HG03521 (cell line): ENCODE measurements at regions not wholly inside any gene's neighbourhood (a gene's known extent, or its start where the extent isn't known, plus 50 kb on each side); places are given as distances from the start of the nearest gene placed in this dataset.
"Not testable (repeated sequence)": the region's sequence is repeated elsewhere in the genome, so short reads cannot be mapped to it uniquely, and the experiment has no call there.

ENCODE experiments used
- ATAC-seq: cut with Tn5 transposase; IDR thresholded peaks from one replicate; pipeline ENCODE4 v1.9.1; 2021; ENCODE audit warnings: mild to moderate bottlenecking, moderate library complexity; ENCODE audit not compliant: unreplicated experiment

DNA sequence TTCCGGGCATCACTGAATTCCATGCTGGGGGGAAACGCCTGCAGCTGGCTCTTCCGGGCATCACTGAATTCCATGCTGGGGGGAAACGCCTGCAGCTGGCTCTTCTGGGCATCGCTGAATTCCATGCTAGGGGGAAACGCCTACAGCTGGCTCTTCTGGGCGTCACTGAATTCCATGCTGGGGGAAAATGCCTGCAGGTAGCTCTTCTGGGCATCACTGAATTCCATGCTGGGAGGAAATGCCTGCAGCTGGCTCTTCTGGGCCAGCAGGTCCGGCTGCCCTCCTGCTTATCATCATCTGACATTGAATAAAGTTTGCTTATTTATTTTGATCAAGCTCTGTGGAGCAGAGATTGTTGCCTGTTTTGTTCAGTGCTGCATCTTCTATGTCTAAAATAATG lies 355.1 kb downstream of the SMOC2 start:
- ATAC-seq = no peak

DNA sequence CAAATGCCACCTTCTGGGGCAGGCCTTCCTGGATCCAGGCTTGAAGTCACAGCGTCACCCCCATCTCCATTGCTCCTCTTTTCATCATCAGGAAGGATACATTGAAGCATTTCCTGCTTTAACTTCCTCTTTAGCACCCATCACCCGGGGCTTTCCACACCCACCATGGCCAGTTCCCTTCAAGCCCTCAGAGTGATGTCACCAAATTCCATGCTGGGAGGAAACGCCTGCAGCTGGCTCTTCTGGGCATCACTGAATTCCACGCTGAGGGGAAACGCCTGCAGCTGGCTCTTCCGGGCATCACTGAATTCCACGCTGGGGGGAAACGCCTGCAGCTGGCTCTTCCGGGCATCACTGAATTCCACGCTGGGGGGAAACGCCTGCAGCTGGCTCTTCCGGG lies 354.6 kb downstream of the SMOC2 start:
- not testable (repeated sequence) for ATAC-seq

DNA sequence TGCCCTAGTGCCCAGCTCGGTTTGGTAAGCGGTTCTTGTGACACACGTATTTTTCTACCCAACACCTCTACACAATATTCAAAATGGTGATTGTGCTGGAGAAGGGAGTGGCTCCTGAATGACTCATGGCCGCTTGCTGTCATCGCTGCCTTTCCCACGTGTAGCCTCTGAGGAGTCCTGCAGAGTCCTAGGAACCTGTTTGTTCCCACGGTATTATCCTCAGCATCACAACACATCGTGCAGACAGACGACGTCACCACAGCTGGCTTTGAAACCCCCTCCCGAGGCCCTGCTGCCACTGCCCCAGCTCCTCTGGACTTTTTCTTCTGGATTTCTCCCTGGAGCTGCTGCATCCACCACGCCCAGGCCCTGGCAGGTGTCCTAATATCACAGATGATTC lies 353.5 kb downstream of the SMOC2 start:
- no peak for ATAC-seq

DNA sequence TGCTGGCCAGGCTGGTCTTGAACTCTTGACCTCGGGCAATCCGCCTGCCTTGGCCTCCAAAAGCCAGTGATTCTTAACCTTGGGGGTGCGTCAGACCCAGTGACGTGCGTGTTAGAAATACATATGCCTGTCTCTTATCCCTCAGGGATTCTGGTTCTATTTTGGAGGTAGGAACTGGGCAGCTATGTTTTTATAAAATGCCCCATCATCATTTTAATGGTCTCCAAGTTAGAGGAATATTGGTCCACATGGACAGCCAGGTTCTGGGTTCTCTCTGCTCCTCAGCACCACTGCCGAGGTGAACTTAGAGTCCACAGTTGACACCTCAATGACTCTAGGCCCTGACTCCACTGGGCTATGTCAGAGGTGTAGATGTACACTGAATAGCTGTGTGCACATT lies 352.7 kb downstream of the SMOC2 start:
- ATAC-seq = no peak

DNA sequence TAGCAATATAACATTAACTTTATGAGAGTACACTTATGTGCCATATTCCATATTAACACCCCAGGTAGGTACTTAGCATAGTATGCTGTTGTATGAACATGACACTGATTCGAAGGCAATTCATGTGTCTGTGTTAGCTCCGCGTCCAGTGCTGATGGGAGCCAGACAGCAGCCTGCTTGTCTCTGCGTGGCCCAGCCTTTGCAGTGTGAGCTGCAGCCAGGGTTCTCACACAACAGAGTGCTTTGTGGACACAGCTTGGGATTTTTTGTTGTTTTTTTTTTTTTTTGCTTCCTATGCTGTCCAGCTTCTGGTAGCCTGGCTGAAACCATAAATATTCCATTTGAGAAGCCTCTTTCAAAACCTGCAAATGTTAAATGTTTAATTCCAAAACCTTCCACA lies 350.9 kb downstream of the SMOC2 start:
- no peak for ATAC-seq

DNA sequence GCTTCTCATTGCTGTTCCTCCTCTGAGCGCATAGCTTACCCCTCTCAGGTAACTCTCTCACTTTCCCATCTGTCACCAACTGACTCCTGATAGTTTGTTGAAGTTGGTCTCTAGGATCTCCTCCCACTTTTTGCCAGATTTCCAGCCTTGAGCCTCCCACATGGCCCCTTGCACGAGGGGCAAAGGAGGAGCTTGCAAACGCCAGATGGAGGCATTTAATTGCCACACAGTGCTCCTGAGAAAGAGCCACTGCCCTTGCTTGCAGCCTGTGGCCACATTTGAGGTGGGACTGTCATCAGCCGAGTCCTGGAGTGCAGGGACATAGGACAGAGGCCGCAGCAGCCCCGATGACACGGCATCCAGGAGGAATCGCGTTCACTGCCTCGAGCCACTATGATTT lies 348.7 kb downstream of the SMOC2 start:
- ATAC-seq = no peak

DNA sequence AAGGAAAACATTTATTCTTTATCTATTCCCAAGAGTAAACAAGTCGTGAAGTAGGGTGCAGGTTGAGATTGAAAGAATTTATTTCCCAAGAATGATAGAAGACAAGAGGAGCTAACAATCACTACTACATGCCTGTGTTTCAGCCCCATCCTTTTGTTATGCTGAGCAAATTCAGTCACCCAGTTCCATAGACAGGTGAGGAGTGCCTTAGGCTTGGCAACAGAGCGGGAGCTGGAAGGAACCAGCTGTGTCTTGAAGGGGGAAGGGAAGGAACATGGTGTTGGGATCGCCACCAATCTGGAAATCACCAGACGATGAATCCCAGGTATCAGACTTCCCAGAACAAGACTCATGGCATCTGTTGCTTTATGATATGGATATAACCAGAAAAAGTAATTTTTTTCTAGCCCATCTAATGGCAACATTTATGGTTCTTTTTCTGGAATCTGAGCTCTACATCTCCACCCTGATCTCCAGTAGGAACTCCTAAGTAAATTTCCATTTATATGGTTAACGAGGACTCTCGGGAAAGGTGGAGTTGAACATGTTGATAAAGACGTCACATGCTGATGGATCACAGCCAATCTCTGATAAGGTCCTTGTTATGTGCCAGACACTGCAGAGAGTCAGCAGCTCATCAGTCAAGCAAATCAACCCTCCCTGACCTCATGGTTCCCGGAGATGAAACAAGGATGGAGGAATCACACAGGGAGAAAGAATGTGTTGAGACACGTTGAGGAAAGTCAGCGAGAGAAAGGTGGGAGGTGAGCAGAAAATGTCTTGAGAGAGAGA lies 344.9 kb downstream of the SMOC2 start:
- ATAC-seq = no peak

DNA sequence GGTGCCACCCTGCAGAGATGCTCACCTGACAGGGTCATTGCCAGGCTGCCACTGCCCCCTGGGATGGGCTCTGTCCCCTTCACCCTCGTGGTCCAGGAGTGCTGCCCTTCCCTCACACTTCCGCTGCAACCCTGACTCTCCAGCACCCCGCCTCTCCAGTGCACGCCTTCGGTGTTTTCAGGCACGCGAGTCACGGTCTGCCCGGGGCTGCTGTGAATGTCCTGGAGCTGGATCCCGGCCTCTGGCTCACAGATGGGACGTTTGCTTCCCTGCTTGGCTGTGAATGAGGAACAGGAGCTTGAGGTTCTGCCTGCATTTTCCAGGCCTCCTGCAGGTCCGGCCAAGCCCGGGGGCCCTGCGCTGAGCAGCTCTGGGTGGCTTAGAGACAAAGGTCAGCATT lies 343.4 kb downstream of the SMOC2 start:
- no peak for ATAC-seq

DNA sequence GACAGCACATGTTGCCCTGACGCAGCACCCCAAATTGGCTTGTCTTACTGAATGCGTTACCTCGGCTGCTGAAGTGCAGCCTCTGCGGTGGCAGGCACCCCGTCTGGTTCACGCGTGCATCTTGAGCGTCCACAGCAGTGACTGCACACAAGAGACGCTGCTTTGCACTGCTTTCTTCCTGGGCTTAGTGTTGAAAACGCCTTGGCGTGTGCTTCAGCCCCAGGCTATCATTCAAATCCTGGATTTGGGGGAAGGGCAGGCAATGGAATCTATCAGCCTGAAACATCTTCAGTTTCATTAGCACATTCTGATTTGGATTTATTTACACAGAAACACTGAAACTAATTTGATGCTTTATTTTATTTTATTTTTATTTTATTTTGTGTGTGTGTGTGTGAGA lies 342.7 kb downstream of the SMOC2 start:
- ATAC-seq = no peak

DNA sequence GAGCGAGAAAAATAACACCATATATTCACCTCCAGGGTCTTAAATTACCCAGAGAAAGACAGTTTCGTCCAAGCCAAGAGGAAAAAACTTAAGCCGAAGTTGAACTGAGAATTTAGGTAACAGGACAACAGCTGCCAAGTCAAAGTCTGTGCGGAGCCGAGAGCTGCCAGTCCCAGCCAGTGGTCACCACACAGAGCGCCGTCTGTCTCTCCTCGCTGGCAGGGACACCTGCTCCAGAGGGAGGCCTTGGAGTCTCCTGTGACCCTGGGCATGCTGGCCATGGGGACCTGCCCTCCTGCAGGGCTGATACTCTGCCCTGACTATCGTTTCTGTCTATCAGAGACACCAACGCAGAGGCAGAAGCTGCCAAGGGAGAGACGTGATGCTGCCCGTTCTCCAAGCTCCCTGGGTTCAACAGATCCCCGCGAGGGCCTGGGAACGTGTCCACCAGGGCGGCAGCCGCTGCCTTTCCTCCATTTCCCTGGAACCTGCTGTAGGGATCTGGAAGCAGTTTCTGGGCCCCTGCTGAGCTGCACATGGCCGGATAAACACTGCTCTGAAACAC lies 341.3 kb downstream of the SMOC2 start:
- ATAC-seq = no peak

DNA sequence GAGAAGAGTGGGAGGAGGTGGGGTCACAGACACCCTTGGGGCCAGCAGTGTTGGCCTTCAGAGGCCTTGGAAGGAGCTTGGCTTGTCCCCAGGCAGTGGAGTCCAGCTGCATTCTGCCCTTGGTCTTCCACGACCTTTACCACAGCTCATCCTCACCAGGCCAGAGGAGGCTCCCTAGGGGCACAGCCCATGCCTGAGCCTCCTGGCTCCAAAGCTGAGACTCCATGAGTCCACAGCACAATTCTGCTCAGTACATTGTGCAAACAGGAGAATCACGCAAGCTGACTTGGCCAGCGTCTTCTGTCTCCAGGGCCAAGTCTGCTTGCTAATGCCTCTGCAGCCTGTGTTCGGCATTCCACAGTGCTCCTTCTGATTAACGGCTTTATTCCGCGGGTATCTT lies 337.2 kb downstream of the SMOC2 start:
- ATAC-seq = no peak

DNA sequence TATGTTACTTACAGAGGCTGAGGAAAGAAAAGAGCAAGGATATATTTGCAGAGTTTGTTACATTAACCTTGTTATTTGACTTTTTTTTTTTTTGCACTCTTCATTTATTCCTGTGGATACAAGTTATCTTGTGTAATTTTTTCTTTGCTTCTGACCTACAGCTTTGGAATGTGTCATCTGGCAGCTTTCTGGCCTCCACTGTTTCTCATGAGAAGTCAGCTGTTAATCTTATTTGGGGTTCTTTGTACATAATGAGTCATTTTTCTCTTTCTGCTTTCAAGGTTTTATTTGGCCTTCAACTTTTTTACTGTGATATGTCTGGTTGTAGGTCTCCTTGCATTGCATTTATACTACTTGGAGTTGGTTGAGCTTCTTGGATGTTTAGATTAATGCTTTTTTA lies 333.4 kb downstream of the SMOC2 start:
- no peak for ATAC-seq

DNA sequence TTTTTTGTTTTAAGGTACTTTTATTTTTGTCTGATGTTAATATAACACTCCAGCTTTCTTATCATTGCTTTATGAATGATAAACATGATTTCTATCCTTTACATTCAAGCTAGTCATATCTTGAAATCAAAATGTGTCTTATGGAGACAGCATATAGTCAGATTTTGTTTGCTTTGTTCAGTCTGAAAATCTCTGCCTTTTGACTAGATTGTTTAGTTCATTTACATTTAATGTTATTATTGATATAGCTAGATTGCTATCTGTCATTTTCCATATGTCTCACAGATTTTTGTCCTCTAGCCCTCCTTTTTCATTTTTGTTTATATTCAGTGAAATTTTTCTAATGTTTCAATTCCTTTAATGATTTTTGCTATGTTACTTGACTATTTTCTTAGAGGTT lies 332.8 kb downstream of the SMOC2 start:
- ATAC-seq = no peak

DNA sequence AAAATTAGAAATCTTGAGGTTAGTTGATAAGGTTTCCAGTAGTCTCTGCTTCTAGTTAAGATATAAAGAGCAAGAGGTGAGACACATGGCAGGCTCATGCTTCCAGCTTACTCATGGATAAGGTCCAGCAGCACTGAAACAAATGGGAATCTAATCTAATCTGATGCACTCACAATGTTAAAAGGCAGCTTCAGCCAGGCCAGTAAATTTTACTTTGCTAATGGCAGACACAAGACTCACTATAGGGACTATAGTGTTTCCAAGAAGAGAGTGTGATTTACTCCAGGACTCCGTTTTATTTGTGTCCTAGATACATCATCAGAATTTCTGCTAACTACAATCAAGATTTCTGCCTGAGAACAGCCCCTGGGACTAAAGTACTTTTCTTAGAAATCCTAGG lies 324.8 kb downstream of the SMOC2 start:
- ATAC-seq = no peak

DNA sequence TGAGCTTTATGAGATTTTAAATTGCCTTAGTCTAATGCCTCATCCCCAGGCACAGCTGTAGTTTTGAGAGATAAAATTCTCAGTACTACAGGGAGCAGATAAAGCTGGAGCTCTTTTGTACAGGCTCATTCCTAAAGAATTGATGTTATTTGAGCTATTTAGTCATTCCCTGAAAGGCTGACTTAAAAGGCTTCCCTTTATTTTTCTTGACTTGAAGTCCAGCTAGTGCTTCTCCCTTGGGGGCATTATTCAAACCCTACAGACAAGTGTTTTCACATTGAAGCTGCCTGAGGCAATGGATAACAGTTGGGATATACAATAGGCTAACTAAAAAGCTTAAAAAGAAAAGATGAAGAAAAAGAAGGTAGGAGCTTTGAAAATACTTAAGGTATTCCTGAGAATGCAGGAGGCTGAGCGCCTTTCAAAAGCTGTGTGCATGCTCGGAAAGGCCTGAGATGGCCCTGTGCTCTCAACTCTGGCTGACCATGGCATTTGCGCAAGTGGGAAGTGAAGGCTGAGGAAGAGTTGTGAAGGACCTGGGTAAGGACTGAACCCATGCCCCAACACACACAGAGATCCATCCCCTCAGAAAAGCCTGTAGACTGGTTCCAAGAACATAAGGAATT lies 315.1 kb downstream of the SMOC2 start:
- no peak for ATAC-seq

DNA sequence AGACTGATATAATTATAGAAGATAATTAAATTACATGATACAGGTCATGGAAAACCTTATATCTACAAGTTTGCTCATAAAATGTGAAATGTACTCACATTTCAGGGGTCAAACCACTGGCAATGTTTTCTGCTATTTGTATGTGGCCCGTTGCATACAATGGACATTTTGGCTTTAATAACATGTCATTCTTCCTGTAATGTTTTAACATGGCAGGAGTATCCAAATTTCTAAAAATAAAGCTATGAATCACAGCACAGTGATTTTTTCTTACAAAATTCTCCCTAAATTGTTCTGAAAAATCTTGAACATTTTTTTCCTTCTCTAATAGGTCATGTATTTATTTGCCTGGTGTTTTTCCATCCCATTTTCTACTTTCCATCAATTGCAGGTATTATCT lies 305.7 kb downstream of the SMOC2 start:
- ATAC-seq = no peak

DNA sequence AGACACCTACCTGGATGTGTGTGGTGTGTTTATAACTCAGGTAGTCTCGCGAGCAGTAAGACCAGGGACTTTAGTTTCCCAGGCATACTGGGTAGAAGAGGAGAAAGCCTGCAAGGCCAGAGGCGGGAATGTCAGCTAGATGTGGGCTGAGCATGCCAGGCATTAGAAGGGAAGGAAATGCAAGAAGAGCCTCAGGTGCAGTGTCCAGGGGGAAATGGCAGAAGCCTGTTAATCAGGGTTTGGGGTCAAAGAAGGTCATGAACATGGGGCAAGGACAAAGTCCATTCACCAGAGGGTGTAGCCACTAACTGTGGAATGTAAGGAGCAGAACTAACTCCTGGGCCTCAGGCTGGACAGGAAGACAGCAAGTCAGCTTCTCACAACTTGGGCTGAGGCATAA lies 305.0 kb downstream of the SMOC2 start:
- no peak for ATAC-seq

DNA sequence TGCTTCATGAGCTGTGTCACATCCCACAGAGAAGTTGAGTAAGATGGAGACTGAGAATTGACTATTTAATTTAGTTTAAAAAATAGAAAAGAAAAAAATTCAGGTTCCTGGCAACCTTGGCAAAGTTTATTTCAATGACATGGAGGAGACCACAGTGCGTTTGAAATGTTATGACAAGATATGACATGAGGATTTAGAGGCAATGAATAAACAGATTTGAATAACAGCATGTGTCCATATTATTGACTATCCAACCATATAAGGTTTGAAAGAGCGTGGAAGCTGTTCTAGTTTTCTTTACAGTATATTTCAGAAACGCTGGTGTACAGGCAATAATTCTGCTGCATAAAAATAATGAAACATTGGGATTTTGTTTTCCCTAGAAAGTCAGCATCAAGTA lies 303.9 kb downstream of the SMOC2 start:
- no peak for ATAC-seq

DNA sequence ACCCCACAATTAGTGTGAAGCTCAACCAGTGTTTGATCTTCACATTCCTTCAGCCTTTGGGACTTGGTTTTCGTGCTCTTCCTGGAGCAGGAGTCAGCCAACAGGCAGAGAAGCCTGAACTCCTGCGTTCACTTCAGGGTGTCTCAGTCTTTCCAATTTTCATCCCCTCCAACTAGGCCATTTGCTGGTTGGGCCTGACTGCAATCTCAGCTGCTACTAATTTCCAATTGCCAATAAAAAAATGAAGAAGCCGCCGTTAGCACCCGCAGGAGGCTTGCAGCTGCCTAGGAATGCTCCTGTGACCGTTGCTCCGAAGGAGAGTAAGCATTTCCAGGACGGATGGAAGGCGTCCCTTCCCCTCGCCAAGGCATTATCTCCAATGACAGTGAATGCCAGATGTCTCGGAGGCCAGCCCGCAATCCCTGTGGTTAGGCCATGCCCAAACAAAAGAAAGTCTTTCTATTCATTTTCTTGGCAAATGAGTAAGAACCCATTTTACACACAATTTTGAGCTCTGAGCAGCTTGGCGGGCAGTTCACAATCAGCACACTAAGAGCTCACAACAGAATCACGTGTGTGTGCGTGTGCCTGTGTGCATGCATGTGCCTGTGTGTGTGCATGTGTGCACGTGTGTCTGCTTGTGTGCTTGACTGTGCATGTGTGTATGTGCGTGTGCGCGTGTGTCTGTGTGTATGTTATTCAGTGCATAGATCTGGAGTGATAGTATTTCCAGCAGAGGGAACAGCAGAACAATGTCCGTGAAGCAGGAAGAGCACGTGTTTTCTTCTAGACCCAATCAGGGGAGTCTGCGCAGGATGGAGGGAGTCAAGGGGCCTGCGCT lies 301.2 kb downstream of the SMOC2 start:
- ATAC-seq = no peak

DNA sequence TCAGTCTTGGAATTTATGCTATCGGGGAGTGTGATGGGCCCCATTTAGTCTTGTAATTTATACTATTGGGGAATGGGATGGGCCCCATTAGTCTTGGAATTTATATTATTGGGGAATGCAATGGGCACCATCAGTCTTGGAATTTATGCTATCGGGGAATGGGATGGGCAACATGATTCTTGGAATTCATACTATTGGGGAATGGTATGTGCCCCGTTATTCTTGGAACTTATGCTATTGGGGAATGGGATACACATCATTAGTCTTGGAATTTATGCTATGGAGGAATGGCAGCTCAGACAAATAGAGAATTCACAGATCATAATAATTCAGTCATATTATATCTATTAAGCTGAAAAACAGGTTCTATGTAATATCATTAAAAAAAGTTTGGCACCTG lies 300.3 kb downstream of the SMOC2 start:
- ATAC-seq = no peak

DNA sequence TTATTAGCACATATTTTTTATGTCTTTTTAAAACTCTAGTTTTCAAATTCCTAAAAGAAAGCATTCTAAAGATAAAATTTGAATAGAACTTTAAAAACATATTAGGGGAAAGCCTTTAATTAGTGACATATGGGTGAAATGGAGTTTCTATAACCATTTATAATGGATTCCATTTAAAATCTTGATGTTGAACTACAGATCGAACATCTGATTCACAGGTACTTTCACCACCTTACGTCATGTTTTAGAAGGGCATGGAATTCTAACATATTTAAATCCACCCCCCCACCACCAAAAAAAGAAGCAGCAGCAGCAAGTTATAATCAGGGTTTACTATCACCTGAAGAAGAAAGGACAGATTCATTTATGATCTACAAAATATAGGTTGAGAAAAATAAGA lies 298.4 kb downstream of the SMOC2 start:
- no peak for ATAC-seq

DNA sequence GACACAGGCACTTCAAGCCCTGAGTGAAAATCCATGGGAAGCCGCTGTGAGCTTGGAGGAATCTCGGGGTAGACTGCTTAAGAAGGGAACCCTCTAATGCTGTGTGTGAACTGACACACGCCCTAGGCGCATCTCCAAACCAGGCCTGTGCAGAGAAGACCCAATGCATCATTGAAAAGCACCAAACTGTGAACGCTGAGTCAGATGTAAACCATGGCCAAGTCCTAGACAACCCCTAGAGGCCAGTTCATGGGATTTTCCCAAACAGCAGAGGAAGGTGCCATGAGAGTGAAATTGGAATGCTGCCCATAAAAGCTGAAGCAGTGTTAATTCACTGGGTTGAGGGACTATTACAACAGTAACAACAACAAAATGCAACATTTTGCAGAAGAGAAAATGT lies 296.5 kb downstream of the SMOC2 start:
- ATAC-seq = no peak
